ENCODE measurements at regions not wholly inside any gene's neighbourhood (a gene's known extent, or its start where the extent isn't known, plus 50 kb on each side); places are given as distances from the start of the nearest gene placed in this dataset.

DNA sequence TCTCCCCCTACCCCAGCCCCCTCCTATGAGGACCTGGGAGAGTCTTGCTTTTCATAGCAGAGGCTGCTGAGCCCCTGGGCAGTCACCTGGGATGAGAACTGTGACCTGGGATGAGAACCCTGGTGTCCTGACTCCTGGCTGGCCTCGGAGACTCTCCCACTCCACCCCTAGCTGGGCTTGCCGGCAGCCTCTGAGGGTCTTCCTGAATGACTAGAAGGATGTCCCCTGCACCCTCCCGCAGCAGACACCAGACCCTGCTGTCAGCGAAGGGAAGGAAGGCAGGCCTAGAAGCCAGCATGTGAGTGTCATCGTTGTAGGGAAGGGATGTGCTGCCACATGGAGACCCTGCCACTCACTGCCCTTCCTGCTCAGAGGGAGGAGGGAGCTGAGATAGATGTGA is 203.4 kb upstream of the ZNF536 start:
- CTCF ChIA-PET: no interaction called here
- Histone ChIP-seq H3K4me3 (ENCODE audit: low read depth, low read length, poor library complexity, severe bottlenecking) (no peak overlapping the region), H3K27ac (ENCODE audit: low read depth, low read length, poor library complexity, severe bottlenecking) (no peak overlapping the region), H3K4me1 (ENCODE audit: insufficient read depth, low read length, poor library complexity, severe bottlenecking) (no peaks in the 10 kb centered on the region), H3K36me3 (ENCODE audit: insufficient read depth, low read length, poor library complexity, severe bottlenecking) (no peaks in the 10 kb centered on the region), H3K9me3 (ENCODE audit: low read depth, low read length, poor library complexity, severe bottlenecking) (no peaks in the 10 kb centered on the region), H3K27me3 (replicated peaks; ENCODE audit: insufficient read depth, low read depth, low read length, poor library complexity) (no peaks in the 10 kb centered on the region)
- BruUV-seq (replicated peaks): no TSS peak
- TF ChIP-seq EZH2 (IDR thresholded peaks at IDR 0.05; ENCODE audit: borderline replicate concordance, low read depth, low read length, poor library complexity, severe bottlenecking): no peak
- TF ChIP-seq, protein P1, sequence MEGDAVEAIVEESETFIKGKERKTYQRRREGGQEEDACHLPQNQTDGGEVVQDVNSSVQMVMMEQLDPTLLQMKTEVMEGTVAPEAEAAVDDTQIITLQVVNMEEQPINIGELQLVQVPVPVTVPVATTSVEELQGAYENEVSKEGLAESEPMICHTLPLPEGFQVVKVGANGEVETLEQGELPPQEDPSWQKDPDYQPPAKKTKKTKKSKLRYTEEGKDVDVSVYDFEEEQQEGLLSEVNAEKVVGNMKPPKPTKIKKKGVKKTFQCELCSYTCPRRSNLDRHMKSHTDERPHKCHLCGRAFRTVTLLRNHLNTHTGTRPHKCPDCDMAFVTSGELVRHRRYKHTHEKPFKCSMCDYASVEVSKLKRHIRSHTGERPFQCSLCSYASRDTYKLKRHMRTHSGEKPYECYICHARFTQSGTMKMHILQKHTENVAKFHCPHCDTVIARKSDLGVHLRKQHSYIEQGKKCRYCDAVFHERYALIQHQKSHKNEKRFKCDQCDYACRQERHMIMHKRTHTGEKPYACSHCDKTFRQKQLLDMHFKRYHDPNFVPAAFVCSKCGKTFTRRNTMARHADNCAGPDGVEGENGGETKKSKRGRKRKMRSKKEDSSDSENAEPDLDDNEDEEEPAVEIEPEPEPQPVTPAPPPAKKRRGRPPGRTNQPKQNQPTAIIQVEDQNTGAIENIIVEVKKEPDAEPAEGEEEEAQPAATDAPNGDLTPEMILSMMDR (conservative IDR thresholded peaks at IDR 0.05; ENCODE audit: low read depth, low read length): no peak
- intact Hi-C loops (cut with micrococcal nuclease; ENCODE audit: unreplicated experiment): no loop called here
- no peak for DNase-seq (ENCODE audit: low spot score)
- POLR2A ChIA-PET (ENCODE audit: low non-redundant PET): no interaction called here

DNA sequence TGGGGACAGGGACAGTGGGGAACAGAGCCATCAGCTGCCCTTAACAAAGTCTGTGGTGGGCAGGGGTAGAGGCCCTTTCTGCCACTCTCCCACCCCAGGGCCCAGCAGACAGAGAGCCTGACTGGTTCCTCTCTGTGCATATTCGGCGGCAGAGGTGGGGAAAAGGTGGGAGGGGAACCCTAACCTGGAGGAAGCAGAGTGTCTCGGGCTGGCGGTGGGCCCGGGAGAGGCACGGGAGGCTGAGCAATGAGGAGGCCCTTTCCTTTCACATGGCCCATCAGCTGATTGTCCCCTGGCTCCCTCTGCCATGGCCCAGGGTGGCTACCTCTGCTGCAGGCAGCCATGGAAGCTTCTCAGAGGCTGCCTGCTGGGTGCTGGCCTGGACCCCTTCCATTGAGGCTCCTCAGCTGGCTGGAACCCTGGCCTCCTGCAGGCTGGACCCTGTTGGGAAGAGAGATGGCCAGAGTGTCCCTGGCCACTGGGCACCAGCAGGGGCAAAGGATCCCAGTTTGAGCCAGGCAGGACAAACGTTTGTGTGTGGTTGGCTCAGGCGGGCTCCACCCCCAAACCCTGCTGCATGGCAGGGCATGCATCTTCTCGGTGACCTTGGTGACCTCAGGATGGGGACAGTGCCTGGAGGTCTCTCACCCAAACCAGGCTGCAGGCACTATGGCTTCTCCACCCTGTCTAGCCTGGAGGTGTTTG is 202.8 kb upstream of the ZNF536 start:
- CTCF ChIA-PET: no interaction called here
- BruUV-seq (replicated peaks): no TSS peak

DNA sequence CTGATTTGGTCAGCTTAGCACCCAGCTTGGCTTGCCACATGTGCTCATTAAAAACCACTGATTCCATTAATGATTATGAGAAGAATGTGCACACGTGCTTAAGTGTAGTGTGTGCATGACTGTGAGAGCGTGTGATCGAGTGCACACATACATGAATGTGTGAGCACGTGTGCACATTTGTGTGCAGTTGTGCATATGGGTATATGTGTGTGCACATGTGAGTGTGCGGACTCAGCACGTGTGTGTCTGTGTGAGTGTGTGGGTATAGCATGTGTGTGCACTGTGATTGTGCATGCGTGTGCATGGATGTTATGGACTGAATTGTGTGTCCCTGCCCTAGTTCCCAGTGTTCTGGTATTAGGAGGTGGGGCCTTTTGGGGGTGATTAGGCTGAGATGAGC is 202.1 kb upstream of the ZNF536 start:
- Histone ChIP-seq H3K4me1 (ENCODE audit: insufficient read depth, low read length, poor library complexity, severe bottlenecking) (no peaks in the 10 kb centered on the region), H3K27ac (ENCODE audit: low read depth, low read length, poor library complexity, severe bottlenecking) (no peak overlapping the region), H3K36me3 (ENCODE audit: insufficient read depth, low read length, poor library complexity, severe bottlenecking) (no peaks in the 10 kb centered on the region), H3K27me3 (replicated peaks; ENCODE audit: insufficient read depth, low read depth, low read length, poor library complexity) (no peaks in the 10 kb centered on the region), H3K4me3 (ENCODE audit: low read depth, low read length, poor library complexity, severe bottlenecking) (no peak overlapping the region), H3K9me3 (ENCODE audit: low read depth, low read length, poor library complexity, severe bottlenecking) (no peaks in the 10 kb centered on the region)
- POLR2A ChIA-PET (ENCODE audit: low non-redundant PET): no interaction called here
- no TSS peak for BruUV-seq (replicated peaks)
- no peak for DNase-seq (ENCODE audit: low spot score)
- TF ChIP-seq, protein P1 (conservative IDR thresholded peaks at IDR 0.05; ENCODE audit: low read depth, low read length): no peak
- no peak for TF ChIP-seq EZH2 (IDR thresholded peaks at IDR 0.05; ENCODE audit: borderline replicate concordance, low read depth, low read length, poor library complexity, severe bottlenecking)
- intact Hi-C loops (cut with micrococcal nuclease; ENCODE audit: unreplicated experiment): no loop called here
- CTCF ChIA-PET: no interaction called here

More for the DNA sequence above, 202.8 kb upstream of the ZNF536 start:
- POLR2A ChIA-PET (ENCODE audit: low non-redundant PET): no interaction called here
- Histone ChIP-seq H3K4me3 (ENCODE audit: low read depth, low read length, poor library complexity, severe bottlenecking) (no peak overlapping the region), H3K4me1 (ENCODE audit: insufficient read depth, low read length, poor library complexity, severe bottlenecking) (no peaks in the 10 kb centered on the region), H3K36me3 (ENCODE audit: insufficient read depth, low read length, poor library complexity, severe bottlenecking) (no peaks in the 10 kb centered on the region), H3K27ac (ENCODE audit: low read depth, low read length, poor library complexity, severe bottlenecking) (no peak overlapping the region), H3K27me3 (replicated peaks; ENCODE audit: insufficient read depth, low read depth, low read length, poor library complexity) (no peaks in the 10 kb centered on the region), H3K9me3 (ENCODE audit: low read depth, low read length, poor library complexity, severe bottlenecking) (no peaks in the 10 kb centered on the region)
- intact Hi-C loops (cut with micrococcal nuclease; ENCODE audit: unreplicated experiment): no loop called here
- no peak for DNase-seq (ENCODE audit: low spot score)
- no peak for TF ChIP-seq EZH2 (IDR thresholded peaks at IDR 0.05; ENCODE audit: borderline replicate concordance, low read depth, low read length, poor library complexity, severe bottlenecking)
- TF ChIP-seq, protein P1 (conservative IDR thresholded peaks at IDR 0.05; ENCODE audit: low read depth, low read length): no peak
